NT2/D1 (cell line): ENCODE measurements at regions not wholly inside any gene's neighbourhood (a gene's known extent, or its start where the extent isn't known, plus 50 kb on each side); places are given as distances from the start of the nearest gene placed in this dataset.

Experiments
- YY1 ChIP-seq: IDR thresholded peaks from 2 replicates; pipeline ENCODE4 v1.6.1; 2011; ENCODE audit not compliant: insufficient read length, insufficient read depth
- ZNF274 ChIP-seq: IDR thresholded peaks from 2 replicates; pipeline ENCODE4 v1.6.1; 2011; ENCODE audit warnings: mild to moderate bottlenecking, low read depth, low read length

DNA sequence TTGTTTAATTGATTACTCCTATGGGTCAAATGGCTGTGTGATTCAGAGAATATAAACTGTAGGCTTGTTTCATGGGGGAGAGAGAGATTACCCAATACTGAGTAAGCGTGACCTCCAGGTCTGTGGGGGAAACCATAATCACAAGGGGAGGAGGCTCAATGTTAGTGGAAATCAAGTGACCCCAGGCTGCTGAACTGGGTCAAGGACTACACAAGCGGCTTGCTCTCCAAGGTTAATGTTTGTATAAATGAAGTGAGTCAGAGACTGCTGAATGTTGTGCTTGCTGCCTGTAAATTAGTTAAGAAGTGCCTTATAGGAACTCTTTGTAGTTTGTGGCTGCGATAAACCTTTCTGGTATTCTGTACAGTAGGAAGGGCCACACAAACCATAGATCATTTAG is 479.7 kb downstream of the AACS start:
- TF ChIP-seq ZNF274 = no peak
- no peak for TF ChIP-seq YY1
